ENCODE measurements at regions not wholly inside any gene's neighbourhood (a gene's known extent, or its start where the extent isn't known, plus 50 kb on each side); places are given as distances from the start of the nearest gene placed in this dataset.

DNA sequence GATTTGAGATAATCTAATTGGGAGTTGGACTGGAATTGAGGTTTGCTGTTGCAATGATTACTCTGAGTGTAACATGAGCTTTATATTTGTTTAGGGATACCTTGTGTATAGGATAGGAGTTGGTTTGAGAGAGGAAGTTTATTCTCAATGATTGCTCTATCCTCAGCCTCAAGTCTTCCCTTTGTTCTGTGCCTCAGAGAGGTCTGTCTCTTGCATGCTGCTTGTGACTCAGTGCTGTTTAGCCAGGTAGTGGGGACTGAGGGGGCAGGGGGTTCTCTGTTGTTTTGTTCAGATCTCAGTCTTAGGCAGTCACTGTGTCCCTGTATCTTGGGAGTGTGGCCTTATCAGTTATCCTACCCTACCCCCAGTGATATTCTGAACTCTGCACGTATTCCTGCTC, 192.1 kb downstream of the SPATA31D1 start:
- no peaks in the 10 kb centered on the region for H3K79me2 ChIP-seq (ENCODE audit: control insufficient read depth, insufficient read depth, low read length, unreplicated experiment)
- H3K27me3 ChIP-seq (ENCODE audit: insufficient read depth, low read length) = no peaks in the 10 kb centered on the region
- no peak overlapping the region for H3K4me3 ChIP-seq (ENCODE audit: low read depth, low read length)
- no peak overlapping the region for H3K27ac ChIP-seq (ENCODE audit: low read depth, low read length)
- H3K36me3 ChIP-seq (ENCODE audit: insufficient read depth, low read length) = no peaks in the 10 kb centered on the region
- H2AFZ ChIP-seq (ENCODE audit: low read length, unreplicated experiment) = no peak overlapping the region
- no peaks in the 10 kb centered on the region for H3K4me1 ChIP-seq (ENCODE audit: control insufficient read depth, insufficient read depth, low read length, unreplicated experiment)

GRCh38 chr9:82183181-82183860, 194.7 kb downstream of the SPATA31D1 start:
- Histone ChIP-seq H3K4me1 (ENCODE audit: control insufficient read depth, insufficient read depth, low read length, unreplicated experiment) (no peaks in the 10 kb centered on the region), H3K79me2 (ENCODE audit: control insufficient read depth, insufficient read depth, low read length, unreplicated experiment) (no peaks in the 10 kb centered on the region), H3K27ac (ENCODE audit: low read depth, low read length) (no peak overlapping the region)

GRCh38 chr9:82184524-82184923, 196.0 kb downstream of the SPATA31D1 start:
- Histone ChIP-seq H3K27ac (ENCODE audit: low read depth, low read length) (no peak overlapping the region), H3K36me3 (ENCODE audit: insufficient read depth, low read length) (no peaks in the 10 kb centered on the region), H3K4me3 (ENCODE audit: low read depth, low read length) (no peak overlapping the region), H3K4me1 (ENCODE audit: control insufficient read depth, insufficient read depth, low read length, unreplicated experiment) (no peaks in the 10 kb centered on the region), H3K79me2 (ENCODE audit: control insufficient read depth, insufficient read depth, low read length, unreplicated experiment) (no peaks in the 10 kb centered on the region), H3K27me3 (ENCODE audit: insufficient read depth, low read length) (no peaks in the 10 kb centered on the region), H2AFZ (ENCODE audit: low read length, unreplicated experiment) (no peak overlapping the region)

More at GRCh38 chr9:82183181-82183860, 194.7 kb downstream of the SPATA31D1 start:
- Histone ChIP-seq H3K4me3 (ENCODE audit: low read depth, low read length) (no peak overlapping the region), H2AFZ (ENCODE audit: low read length, unreplicated experiment) (no peak overlapping the region), H3K36me3 (ENCODE audit: insufficient read depth, low read length) (no peaks in the 10 kb centered on the region), H3K27me3 (ENCODE audit: insufficient read depth, low read length) (no peaks in the 10 kb centered on the region)

GRCh38 chr9:82188817-82189216, 200.2 kb downstream of the SPATA31D1 start:
- H3K4me1 ChIP-seq (ENCODE audit: control insufficient read depth, insufficient read depth, low read length, unreplicated experiment) = no peaks in the 10 kb centered on the region
- H3K27me3 ChIP-seq (ENCODE audit: insufficient read depth, low read length) = no peaks in the 10 kb centered on the region
- H2AFZ ChIP-seq (ENCODE audit: low read length, unreplicated experiment) = no peak overlapping the region
- no peaks in the 10 kb centered on the region for H3K36me3 ChIP-seq (ENCODE audit: insufficient read depth, low read length)
- H3K4me3 ChIP-seq (ENCODE audit: low read depth, low read length) = no peak overlapping the region
- H3K79me2 ChIP-seq (ENCODE audit: control insufficient read depth, insufficient read depth, low read length, unreplicated experiment) = no peaks in the 10 kb centered on the region
- H3K27ac ChIP-seq (ENCODE audit: low read depth, low read length) = no peak overlapping the region

DNA sequence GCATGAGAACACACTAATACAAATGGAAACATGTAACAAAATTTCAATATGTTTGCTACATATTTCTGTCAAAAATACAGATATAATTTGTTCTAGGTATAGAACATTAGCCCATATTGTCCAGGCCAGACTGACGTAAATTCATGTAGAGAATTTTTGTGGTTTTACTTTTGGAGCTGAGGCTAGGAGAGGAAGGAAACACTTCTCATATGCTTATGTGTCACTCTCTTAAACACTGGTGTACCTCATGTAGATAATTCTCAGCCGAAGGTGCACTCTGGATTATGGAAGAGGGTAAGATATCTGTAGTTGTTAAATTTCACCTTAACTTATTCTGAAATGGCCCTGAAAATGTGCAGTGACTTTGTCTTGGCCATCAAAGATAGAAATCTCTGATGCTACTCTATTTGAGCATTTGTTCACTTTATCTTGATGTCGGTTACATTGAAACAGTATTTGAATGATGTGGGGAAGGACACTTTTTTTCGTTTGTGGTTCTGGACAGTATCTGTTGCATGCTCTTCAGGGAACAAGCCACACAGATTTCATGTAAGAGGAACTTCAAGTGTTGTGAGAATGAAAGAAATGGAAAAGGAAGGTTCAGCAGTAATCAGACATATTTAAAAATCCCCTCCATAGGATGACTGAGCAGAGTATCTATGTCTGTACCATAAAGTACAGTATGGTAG, 202.7 kb downstream of the SPATA31D1 start:
- Histone ChIP-seq H2AFZ (ENCODE audit: low read length, unreplicated experiment) (no peak overlapping the region), H3K27ac (ENCODE audit: low read depth, low read length) (no peak overlapping the region), H3K36me3 (ENCODE audit: insufficient read depth, low read length) (no peaks in the 10 kb centered on the region), H3K27me3 (ENCODE audit: insufficient read depth, low read length) (no peaks in the 10 kb centered on the region), H3K4me3 (ENCODE audit: low read depth, low read length) (no peak overlapping the region), H3K4me1 (ENCODE audit: control insufficient read depth, insufficient read depth, low read length, unreplicated experiment) (no peaks in the 10 kb centered on the region), H3K79me2 (ENCODE audit: control insufficient read depth, insufficient read depth, low read length, unreplicated experiment) (no peaks in the 10 kb centered on the region)

DNA sequence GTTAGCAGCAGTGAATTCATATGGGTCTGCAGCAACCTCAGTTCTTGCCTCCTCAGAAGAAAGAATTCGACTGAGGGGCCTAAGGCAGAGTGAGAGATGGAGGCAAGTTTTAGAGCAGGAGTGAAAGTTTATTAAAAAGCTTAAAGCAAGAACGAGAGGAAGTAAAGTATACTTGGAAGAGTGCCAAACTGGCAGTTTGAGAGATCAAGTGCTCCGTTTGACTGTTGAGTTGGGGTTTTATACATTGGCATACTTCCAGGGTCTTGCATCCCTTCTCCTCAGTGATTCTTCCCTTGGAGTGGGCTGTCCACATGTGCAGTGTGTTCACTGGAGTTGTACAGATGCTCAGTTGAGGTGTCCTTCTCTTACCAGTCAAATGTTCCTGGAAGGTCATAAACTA, 203.6 kb downstream of the SPATA31D1 start:
- Histone ChIP-seq H3K4me1 (ENCODE audit: control insufficient read depth, insufficient read depth, low read length, unreplicated experiment) (no peaks in the 10 kb centered on the region), H3K36me3 (ENCODE audit: insufficient read depth, low read length) (no peaks in the 10 kb centered on the region), H3K4me3 (ENCODE audit: low read depth, low read length) (no peak overlapping the region), H2AFZ (ENCODE audit: low read length, unreplicated experiment) (no peak overlapping the region), H3K27me3 (ENCODE audit: insufficient read depth, low read length) (no peaks in the 10 kb centered on the region), H3K27ac (ENCODE audit: low read depth, low read length) (no peak overlapping the region), H3K79me2 (ENCODE audit: control insufficient read depth, insufficient read depth, low read length, unreplicated experiment) (no peaks in the 10 kb centered on the region)

GRCh38 chr9:82196622-82197441, 208.3 kb downstream of the SPATA31D1 start:
- Histone ChIP-seq H3K36me3 (ENCODE audit: insufficient read depth, low read length) (no peaks in the 10 kb centered on the region), H3K27me3 (ENCODE audit: insufficient read depth, low read length) (no peaks in the 10 kb centered on the region), H3K4me1 (ENCODE audit: control insufficient read depth, insufficient read depth, low read length, unreplicated experiment) (no peaks in the 10 kb centered on the region), H2AFZ (ENCODE audit: low read length, unreplicated experiment) (no peak overlapping the region), H3K27ac (ENCODE audit: low read depth, low read length) (no peak overlapping the region), H3K79me2 (ENCODE audit: control insufficient read depth, insufficient read depth, low read length, unreplicated experiment) (no peaks in the 10 kb centered on the region), H3K4me3 (ENCODE audit: low read depth, low read length) (no peak overlapping the region)

DNA sequence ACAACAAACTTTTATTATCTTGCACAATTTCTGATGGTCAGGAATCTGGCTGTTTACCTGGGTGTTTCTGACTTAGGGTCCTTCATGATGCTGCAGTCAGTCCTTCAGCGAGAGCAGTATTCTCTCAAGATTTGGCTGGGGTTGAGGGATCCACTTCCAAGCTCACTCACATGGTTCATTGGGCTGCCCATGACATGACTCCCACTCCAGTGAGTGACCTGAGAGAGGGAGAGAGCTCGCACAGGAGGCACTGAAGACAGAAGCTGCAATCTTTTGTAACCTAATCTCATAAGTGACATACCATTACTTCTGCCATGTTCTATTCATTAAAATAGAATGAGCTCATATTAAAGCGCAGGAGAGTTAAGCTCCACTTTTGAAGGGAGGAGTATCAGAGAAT, 212.6 kb downstream of the SPATA31D1 start:
- Histone ChIP-seq H3K4me1 (ENCODE audit: control insufficient read depth, insufficient read depth, low read length, unreplicated experiment) (no peaks in the 10 kb centered on the region), H3K36me3 (ENCODE audit: insufficient read depth, low read length) (no peaks in the 10 kb centered on the region), H3K4me3 (ENCODE audit: low read depth, low read length) (no peak overlapping the region), H2AFZ (ENCODE audit: low read length, unreplicated experiment) (no peak overlapping the region), H3K27me3 (ENCODE audit: insufficient read depth, low read length) (no peaks in the 10 kb centered on the region), H3K79me2 (ENCODE audit: control insufficient read depth, insufficient read depth, low read length, unreplicated experiment) (no peaks in the 10 kb centered on the region), H3K27ac (ENCODE audit: low read depth, low read length) (no peak overlapping the region)

DNA sequence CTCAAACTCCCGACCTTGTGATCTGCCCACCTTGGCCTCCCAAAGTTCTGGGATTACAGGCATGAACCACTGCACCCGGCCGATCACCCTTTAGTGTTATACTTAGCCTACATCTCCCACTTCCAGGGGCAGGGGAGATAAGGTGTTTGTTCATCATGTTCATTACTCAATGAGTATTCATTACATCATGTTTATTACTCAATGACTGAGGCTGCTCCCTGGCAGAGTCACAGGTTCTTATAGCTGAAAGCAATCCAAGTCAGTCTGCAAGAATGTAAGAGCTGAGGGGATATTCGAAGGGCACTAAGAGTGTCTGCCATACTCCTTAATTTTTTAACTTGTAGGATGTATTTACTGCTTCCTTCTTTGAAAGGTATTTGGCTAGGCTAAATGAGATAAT, 214.2 kb downstream of the SPATA31D1 start:
- Histone ChIP-seq H2AFZ (ENCODE audit: low read length, unreplicated experiment) (no peak overlapping the region), H3K27me3 (ENCODE audit: insufficient read depth, low read length) (no peaks in the 10 kb centered on the region), H3K27ac (ENCODE audit: low read depth, low read length) (no peak overlapping the region), H3K4me3 (ENCODE audit: low read depth, low read length) (no peak overlapping the region), H3K4me1 (ENCODE audit: control insufficient read depth, insufficient read depth, low read length, unreplicated experiment) (no peaks in the 10 kb centered on the region), H3K36me3 (ENCODE audit: insufficient read depth, low read length) (no peaks in the 10 kb centered on the region), H3K79me2 (ENCODE audit: control insufficient read depth, insufficient read depth, low read length, unreplicated experiment) (no peaks in the 10 kb centered on the region)

- no peaks in the 10 kb centered on the region for H3K27me3 ChIP-seq (ENCODE audit: insufficient read depth, low read length)
- no peak overlapping the region for H3K27ac ChIP-seq (ENCODE audit: low read depth, low read length)
- no peaks in the 10 kb centered on the region for H3K79me2 ChIP-seq (ENCODE audit: control insufficient read depth, insufficient read depth, low read length, unreplicated experiment)
- no peak overlapping the region for H3K4me3 ChIP-seq (ENCODE audit: low read depth, low read length)
- no peaks in the 10 kb centered on the region for H3K36me3 ChIP-seq (ENCODE audit: insufficient read depth, low read length)
- no peak overlapping the region for H2AFZ ChIP-seq (ENCODE audit: low read length, unreplicated experiment)
- no peaks in the 10 kb centered on the region for H3K4me1 ChIP-seq (ENCODE audit: control insufficient read depth, insufficient read depth, low read length, unreplicated experiment)
Observed at GRCh38 chr9:82206490-82206889, 217.9 kb downstream of the SPATA31D1 start.

All from ACC112 (cell line).